ENCODE measurements at regions not wholly inside any gene's neighbourhood (a gene's known extent, or its start where the extent isn't known, plus 50 kb on each side); places are given as distances from the start of the nearest gene placed in this dataset.

GRCh38 chr17:52336796-52337195, 178.3 kb upstream of the CA10 start:
- DNase-seq, result no peak

DNA sequence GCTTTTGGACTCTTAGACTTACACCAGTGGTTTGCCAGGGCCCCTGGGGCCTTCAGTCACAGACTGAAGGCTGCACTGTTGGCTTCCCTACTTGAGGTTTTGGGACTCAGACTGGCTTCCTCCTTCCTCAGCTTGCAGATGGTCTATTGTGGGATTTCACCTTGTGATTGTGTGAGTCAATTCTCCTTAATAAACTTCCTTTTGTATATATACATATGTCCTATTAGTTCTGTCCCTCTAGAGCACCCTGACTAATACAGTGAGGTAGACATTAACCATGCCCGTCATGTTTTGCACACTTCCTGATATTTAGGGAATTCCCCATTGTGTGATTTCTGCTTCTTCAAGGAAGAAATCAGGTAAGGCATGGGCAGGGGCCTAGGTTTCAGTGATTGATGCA, 147.8 kb upstream of the CA10 start:
- DNase-seq, result no peak

- DNase-seq, result no peak
Observed at GRCh38 chr17:52298881-52299280, 140.4 kb upstream of the CA10 start.

- DNase-seq, result peak; percentile 8
Observed at GRCh38 chr17:52297230-52298010, 138.9 kb upstream of the CA10 start.

- DNase-seq, result no peak
Observed at GRCh38 chr17:52294301-52294700, 135.8 kb upstream of the CA10 start.

GRCh38 chr17:52287611-52288010, 129.1 kb upstream of the CA10 start:
- no peak for DNase-seq

DNA sequence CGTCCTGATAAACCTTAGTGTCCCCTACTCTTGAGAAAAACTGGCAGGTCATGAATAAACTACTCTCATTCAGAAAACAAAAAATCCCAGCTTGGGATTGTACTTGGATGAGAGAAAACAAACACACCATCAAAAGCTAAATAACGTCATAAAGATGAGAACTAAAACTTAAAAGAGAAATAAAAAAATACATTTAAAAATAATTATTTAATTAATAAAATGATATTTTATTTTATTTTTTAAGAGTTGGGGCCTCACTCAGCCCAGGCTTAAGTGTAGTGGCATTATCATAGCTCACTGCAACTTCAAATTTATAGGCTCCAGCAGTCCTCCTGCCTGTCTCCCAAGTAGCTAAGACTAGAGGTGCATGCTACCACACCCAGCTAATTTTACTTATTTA, 125.4 kb upstream of the CA10 start:
- DNase-seq, result no peak

DNA sequence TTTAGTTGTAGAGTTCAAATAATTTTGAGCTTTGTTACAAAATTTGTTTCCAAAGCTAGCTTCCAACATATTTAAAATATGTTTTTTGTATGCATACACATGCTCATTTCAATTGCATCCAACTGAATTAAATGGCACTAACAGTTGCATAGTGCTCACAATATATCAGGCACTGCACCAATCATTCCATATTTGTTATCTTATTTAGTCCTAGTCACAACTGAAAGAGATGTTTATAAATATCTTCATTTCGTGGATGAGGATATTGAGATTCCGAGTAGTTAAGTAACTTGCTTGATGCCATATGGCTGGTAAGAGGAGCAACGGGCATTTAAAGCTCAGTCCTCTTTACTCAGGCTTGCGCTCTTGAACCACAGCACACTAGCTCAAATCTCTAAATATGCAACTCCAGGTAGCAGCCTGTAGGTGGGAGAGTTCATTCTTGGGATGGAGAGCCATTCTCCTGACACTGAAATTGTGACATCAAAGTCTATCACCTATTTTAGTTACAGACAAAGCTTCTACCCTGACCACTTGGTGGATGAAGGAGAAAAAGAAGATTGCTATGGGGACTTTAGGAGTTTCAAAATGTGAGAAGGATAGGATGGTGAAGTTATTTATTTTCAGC, 118.0 kb upstream of the CA10 start:
- no peak for DNase-seq

DNA sequence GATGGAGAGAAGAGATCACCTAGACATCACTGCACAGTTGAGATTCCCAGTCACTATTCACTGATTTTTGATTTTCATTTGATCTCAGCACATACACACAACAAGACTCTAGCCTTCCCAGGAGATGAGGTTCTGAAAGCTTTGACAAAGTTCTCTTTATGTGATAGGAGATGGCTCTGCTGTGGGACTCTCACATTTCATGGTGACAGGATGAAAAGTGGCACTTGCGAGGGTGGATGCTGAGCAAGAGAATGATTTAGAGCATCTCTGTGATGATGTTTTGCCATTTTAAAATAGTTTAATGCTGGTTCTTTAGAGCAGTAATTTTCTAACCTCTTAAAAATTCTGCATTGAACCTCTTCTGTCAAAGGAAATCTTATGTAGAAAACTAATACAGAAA, 113.3 kb upstream of the CA10 start:
- DNase-seq, result no peak

GRCh38 chr17:52255347-52255746, 96.8 kb upstream of the CA10 start:
- no peak for DNase-seq

DNA sequence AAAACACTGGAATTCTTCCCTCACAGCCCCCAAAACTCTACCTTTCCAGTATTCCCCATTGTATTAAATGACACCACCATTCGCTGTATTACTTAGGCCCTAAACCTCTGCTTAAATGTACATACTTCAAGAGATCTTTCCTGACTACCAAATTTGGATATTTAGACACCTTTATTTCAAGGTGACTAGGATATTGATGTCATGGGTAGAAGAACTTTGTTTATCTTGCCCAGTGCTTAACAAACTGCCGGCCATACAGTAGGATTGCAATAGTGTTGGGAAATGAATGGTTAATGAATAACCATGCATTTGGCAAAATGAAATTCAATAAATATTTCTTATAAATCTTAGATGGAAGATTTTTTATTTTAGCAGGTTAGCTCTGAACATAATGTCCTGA, 86.2 kb upstream of the CA10 start:
- DNase-seq, result no peak

DNA sequence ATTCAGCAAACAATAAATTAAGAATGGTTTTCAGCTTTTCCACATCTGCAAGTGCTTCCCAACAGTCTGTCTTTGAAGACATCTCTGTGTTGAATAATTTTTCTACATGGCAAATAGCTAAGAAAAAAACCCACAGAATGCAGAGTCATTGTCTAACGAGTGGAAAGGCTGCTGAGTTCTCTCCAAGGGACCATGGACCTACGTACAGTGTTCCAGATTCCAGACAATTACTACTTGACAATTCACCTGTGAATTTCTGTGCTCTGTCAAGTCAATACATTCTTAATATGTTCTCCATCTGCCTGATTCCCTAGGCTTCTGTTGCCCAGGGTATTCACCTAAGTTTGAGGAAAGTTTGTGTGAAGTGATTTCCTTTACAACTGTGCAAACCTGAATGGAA, 83.8 kb upstream of the CA10 start:
- DNase-seq, result no peak

GRCh38 chr17:52237151-52237550, 78.6 kb upstream of the CA10 start:
- no peak for DNase-seq

GRCh38 chr17:52235516-52235915, 77.0 kb upstream of the CA10 start:
- no peak for DNase-seq

- DNase-seq, result no peak
Observed at GRCh38 chr17:52233632-52234031, 75.1 kb upstream of the CA10 start.

DNA sequence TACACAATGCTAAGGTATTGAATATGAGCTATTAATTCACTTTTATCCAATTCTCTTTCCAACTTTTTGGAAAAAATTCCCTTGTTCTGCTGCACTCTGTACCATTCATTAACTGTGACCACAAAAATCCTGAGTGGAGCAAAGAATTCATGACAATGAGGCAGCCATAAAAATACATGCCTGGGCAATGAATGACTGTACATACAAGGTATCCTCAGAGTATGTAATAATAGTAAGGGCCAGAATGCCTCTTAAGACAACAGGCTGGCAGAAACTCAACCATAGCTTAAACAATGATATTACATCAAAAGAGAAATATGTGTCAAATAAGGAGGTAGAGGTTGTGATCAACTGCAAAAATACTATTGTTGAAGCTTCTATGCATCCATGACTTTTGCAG, 74.7 kb upstream of the CA10 start:
- DNase-seq, result no peak

DNA sequence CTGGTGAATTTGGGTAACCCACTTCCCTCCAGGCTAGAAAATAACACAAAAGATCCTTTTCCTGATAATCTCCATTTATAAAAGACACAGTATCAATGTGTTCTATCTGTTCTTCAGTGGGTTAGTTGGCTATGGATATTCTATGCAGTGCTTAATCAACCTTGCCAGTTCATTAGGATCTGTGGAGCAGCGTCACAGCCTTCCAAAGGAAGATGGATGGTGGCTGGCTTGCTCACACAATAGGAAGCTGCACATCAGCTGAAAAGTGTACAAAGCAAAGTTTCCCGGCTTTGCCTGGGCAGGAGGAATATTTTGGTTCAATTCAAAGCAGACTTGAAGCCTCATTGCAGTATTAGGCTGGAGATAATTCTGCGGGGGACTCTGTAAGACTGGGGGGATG, 70.3 kb upstream of the CA10 start:
- no peak for DNase-seq

GRCh38 chr17:52227926-52228325, 69.4 kb upstream of the CA10 start:
- no peak for DNase-seq

DNA sequence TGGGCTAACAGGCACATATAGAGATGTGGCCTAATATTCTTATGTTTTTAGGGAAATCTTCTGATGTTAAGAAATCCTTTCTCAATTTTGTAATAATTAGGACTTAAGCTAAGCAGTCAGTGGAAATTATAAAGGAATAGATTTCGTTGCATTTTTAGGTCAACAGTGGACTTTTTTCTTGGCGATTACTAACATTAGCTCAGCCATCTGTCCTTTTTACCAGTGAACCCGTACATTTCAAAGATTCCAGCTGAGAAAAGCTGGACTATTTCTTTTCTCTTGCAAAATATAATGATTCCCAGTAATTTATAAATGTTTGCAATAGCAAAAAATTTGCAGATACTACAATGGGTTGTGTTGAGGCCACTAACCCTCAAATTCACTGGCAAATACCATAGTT, 54.9 kb upstream of the CA10 start:
- DNase-seq, result no peak

- DNase-seq, result no peak
Observed at GRCh38 chr17:52212851-52213250, 54.3 kb upstream of the CA10 start.

DNA sequence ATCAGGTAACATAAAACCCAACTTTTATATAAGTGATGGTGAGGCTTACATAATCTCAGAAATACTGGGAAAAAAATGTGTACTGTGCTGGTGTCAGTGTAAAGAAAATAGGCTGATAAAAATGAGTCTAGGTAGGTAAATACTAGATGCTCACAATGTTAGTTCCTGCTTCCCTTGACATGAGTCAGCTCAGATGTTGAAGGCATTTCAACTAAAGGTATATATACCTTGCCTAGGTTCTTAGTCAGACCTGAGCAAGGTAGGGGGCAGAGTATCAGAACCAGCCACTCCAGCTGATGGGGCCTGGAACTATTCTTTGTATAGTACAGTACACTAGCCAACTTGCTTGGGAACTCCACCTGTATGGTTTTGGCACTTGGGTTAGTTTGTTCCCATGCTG, 51.0 kb upstream of the CA10 start:
- DNase-seq, result no peak
